Skin of body (tissue), 1 donor: ENCODE measurements at regions not wholly inside any gene's neighbourhood (a gene's known extent, or its start where the extent isn't known, plus 50 kb on each side); places are given as distances from the start of the nearest gene placed in this dataset.

Experiments used
- DNase-seq: peaks from one replicate; lab custom pipeline; 2025; lab: John Stamatoyannopoulos, UW

DNA sequence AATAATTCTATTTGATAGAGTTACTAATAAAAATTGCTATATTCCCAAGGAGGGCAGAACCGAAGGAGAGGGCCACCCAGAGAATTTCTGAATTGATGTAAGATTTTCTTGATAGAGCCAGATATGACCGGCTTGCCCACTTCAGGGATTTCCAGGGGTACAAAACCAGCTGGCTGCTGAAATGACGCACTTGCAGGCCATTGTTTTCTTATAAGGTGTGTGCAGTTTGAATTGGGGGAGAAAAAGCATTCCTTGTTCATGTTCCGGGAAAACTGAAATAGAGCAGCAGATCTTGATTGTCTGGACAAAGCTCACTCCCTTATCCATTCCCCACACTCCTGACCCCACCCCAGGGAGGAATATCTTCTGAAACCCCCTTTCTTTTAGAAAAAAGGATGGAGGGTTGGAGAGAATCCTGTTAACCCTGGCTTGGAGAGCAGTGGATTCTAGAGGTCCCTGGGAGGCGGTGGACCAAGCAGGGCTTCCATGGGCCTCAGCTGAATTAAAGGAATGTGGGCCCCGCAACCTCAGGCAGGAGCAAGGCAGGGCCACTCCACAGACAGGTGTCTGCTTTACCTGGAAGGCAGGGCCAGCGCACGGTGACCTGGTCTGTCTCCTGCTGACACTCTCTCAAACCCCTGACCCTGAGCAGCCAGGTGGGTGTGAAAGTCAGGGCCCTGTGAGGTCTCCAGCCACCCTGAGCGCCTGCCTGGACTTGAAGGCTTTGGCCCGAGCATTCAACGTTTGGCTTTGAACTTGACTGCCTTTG, 96.4 kb downstream of the TMEM170B start:
- DNase-seq, result no peak

GRCh38 chr6:11634948-11635347, 97.4 kb downstream of the TMEM170B start:
- no peak for DNase-seq

GRCh38 chr6:11636121-11636520, 98.6 kb downstream of the TMEM170B start:
- no peak for DNase-seq

- DNase-seq, result no peak
Measured at GRCh38 chr6:11637266-11637665, 99.7 kb downstream of the TMEM170B start.

- DNase-seq, result no peak
Measured at GRCh38 chr6:11639376-11640235, 102.1 kb downstream of the TMEM170B start.

DNA sequence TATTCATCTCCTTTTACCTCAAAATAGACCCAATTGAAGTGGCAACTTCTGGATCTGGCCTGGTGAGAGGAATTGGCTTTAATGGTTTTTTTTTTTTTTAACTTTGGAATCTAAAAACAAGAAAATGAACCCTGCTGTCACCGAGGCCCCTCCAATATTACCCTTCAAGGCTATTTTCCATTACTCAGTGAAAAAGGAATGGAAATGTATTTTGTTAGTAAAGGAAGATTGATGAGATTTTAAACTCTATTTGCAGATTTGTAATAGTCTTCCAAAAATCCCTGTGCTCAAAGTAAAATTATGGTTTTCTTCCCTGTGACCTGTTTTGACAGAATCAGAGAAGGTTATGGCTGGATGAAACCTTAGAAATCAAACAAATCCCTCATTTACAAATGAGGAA, 102.9 kb downstream of the TMEM170B start:
- DNase-seq, result no peak

GRCh38 chr6:11644071-11644470, 106.5 kb downstream of the TMEM170B start:
- DNase-seq, result no peak

- DNase-seq, result no peak
Measured at GRCh38 chr6:11644601-11645000, 107.1 kb downstream of the TMEM170B start.

- DNase-seq, result no peak
Measured at GRCh38 chr6:11645016-11645415, 107.5 kb downstream of the TMEM170B start.

DNA sequence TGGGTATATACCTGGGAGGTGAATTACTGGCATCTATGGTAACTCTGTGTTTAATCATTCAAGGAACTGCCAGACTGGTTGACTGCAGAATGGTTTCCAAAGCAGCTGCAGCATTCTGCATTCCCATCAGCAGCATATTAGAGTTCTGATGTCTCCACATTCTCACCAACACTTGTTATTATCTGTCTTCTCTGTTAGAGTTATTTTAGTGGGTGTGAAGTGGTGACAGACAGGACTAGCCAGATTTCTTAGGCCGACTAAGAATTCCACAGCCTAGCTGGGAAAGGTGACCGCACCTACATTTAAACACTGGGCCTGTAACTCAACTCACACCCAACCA, 110.9 kb downstream of the TMEM170B start:
- no peak for DNase-seq

DNA sequence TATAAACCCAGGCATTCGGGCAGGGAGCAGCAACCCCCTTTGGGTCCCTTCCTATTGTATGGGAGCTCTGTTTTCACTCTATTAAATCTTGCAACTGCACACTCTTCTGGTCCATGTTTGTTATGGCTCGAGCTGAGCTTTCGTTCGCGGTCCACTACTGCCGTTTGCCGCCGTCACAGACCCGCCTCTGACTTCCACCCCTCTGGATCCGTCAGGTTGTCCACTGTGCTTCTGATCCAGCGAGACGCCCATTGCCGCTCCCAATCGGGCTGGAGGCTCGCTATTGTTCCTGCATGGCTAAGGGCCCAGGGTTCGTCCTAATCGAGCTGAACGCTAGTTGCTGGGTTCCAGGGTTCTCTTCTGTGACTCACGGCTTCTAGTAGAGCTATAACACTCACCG, 111.3 kb downstream of the TMEM170B start:
- no peak for DNase-seq

- DNase-seq, result peak; percentile 22
Measured at GRCh38 chr6:11650025-11650696, 112.6 kb downstream of the TMEM170B start.

DNA sequence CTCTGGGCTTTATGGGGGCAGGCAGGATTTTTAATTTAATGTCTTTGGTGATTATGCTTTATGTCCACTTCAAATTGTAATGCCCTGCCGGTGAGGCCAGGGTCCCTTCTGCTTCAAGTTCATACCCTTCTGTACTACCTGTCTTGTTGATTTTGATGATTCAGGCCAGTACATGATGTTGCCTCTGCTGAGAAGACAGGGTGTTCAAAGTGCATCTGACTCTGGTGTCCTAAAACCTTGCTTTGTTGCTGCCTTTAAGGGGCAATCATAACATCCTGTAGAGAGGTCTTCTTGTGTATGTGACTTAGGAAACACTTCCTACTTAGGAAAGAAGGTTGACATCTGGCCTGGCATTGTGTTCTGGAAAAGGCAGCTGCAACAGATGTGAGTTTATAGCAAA, 113.2 kb downstream of the TMEM170B start:
- DNase-seq, result peak; percentile 67

DNA sequence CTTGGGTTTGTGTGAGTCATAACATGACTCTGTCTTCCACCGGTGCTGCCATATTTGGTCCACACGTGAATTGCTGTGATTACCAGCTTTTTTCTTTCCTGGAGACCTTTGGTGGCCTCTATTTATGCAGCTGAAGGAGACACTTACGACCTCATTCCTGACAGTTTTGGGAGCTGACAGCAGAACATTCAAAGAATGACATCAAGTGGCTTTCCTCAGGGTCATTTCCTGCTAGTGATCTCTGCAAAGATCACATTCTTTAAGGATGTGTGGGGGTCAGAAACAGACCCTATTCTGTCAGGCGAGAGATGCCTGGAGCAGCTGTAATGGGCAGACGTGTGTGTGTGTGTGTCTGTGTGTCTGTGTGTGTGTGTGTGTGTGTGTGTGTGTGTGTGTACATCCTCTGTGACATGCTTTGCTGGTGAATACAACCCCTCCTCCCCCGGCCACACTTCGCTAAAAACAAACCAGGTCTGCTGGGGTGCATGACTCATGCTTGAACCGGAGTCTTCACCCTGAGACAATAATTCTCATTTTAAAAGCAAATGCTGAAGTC, 115.6 kb downstream of the TMEM170B start:
- peak; percentile 37 for DNase-seq

DNA sequence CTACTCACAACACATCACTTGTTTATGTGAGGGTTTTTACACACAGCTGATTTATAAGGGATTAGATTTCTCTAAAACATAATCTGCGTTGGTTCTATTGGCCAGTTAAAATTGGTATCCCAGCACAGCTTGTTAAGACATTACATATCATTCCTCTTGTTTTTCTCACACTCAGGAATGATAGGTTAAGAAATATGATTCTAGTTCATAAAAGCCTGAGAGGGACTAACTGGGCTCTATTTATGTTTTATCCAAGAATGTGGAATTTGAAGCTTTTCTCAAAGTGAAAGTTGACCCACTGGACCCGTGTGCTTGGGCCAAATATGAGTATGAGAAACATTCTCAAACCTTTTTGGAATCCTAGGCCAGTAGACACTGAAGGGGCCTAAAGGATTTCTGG, 117.3 kb downstream of the TMEM170B start:
- no peak for DNase-seq

- DNase-seq, result no peak
Measured at GRCh38 chr6:11656491-11656890, 118.9 kb downstream of the TMEM170B start.

GRCh38 chr6:11659757-11660156, 118.8 kb downstream of the ADTRP start:
- DNase-seq, result no peak

DNA sequence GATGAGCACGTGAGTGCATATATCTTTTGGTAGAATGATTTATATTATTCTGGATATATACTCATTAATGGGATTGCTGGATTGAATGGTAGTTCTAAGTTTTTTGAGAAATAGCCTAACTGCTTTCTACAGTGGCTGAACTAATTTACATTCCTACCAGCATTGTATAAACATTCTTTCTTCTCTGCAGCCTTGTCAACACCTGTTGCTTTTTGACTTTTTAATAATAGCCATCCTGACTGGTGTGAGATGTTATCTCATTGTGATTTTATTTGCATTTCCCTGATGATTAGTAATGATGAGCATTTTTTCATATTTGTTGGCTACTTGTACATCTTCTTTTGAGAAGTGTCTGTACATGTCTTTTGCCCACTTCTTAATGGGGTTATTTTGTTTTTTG, 116.3 kb downstream of the ADTRP start:
- DNase-seq, result no peak

DNA sequence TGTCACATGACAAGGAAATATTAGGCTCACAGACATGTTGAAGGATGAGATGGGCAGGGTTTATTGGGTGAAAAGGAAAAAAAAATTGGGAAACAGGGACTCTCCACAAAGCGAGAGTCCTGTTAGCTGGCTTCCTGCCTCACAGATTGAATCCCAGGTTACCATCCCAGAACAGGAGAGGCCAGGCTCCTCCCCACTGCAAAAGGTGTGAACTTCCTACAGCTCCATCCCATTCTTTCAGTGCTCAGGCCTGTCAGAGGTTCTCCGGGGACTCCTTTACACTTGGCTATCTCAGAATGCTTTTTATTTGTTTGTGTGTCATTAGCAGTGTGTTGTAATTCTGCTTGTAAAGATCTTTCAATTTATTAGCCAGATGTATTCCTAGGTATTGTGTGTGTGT, 115.1 kb downstream of the ADTRP start:
- DNase-seq, result no peak
